Nephron (organoid): ENCODE measurements at regions not wholly inside any gene's neighbourhood (a gene's known extent, or its start where the extent isn't known, plus 50 kb on each side); places are given as distances from the start of the nearest gene placed in this dataset.
"Not testable (repeated sequence)": the region's sequence is repeated elsewhere in the genome, so short reads cannot be mapped to it uniquely, and the experiment has no call there.

Experiments used
- H3K27ac Mint-ChIP-seq, 3 experiments: 2 replicates each; pipeline ENCODE4 v1.8.0; 2020; ENCODE audit warnings: mixed read lengths in 3 of 3, mild to moderate bottlenecking in 2 of 3, moderate library complexity in 1 of 3
- H3K27me3 Mint-ChIP-seq: 2 replicates; pipeline ENCODE4 v1.8.0; 2021; ENCODE audit warnings: low read depth, mild to moderate bottlenecking, moderate library complexity, mixed read lengths
- H3K36me3 Mint-ChIP-seq: 2 replicates; pipeline ENCODE4 v1.8.0; 2020; ENCODE audit warnings: low read depth, mixed read lengths
- H3K4me1 Mint-ChIP-seq: 2 replicates; pipeline ENCODE4 v1.8.0; 2020; ENCODE audit warnings: mixed read lengths
- H3K4me3 Mint-ChIP-seq, 3 experiments: 2 replicates each; pipeline ENCODE4 v1.8.0; 2020; ENCODE audit warnings: mild to moderate bottlenecking in 3 of 3, mixed read lengths in 3 of 3, moderate library complexity in 2 of 3
- H3K9me3 Mint-ChIP-seq: 2 replicates; pipeline ENCODE4 v1.8.0; 2020; ENCODE audit warnings: mixed read lengths
- CTCF ChIP-seq, 3 experiments: fragments of 200-600 bp; sonication (generic); IDR thresholded peaks; one replicate each; pipeline ENCODE4 v1.5.0; 2021; ENCODE audit warnings: antibody characterized with exemption in 3 of 3; ENCODE audit not compliant: unreplicated experiment in 3 of 3

GRCh38 chr11:38751421-38751820 lies 2153.4 kb upstream of the RAG2 start:
- Mint-ChIP-seq H3K36me3 (no peaks in the 10 kb centered on the region), H3K27me3 (no peaks in the 10 kb centered on the region), H3K4me1 (no peaks in the 10 kb centered on the region), H3K27ac (no peak overlapping the region), H3K4me3 (no peak overlapping the region), H3K9me3 (peaks cover 14% of the 10 kb centered on the region)
- no peak for TF ChIP-seq CTCF (IDR thresholded peaks at IDR 0.05; ENCODE audit: unreplicated experiment in 3 of 3)

- H3K4me3 Mint-ChIP-seq: not testable (repeated sequence)
These were observed 2148.5 kb upstream of the RAG2 start for GRCh38 chr11:38746516-38746915.

GRCh38 chr11:38723361-38723760 lies 2125.3 kb upstream of the RAG2 start:
- no peak overlapping the region for H3K27ac Mint-ChIP-seq
- no peaks in the 10 kb centered on the region for H3K27me3 Mint-ChIP-seq
- no peaks in the 10 kb centered on the region for H3K4me1 Mint-ChIP-seq
- no peaks in the 10 kb centered on the region for H3K36me3 Mint-ChIP-seq
- peaks cover 7% of the 10 kb centered on the region for H3K9me3 Mint-ChIP-seq
- TF ChIP-seq CTCF (IDR thresholded peaks at IDR 0.05; ENCODE audit: unreplicated experiment in 3 of 3): no peak
- no peak overlapping the region for H3K4me3 Mint-ChIP-seq

More at GRCh38 chr11:38746516-38746915, 2148.5 kb upstream of the RAG2 start:
- H3K4me1 Mint-ChIP-seq, H3K27me3 Mint-ChIP-seq, H3K36me3 Mint-ChIP-seq, H3K27ac Mint-ChIP-seq: not testable (repeated sequence)
- H3K9me3 Mint-ChIP-seq: peaks cover 12% of the 10 kb centered on the region

GRCh38 chr11:38721586-38722315 lies 2123.7 kb upstream of the RAG2 start:
- no peak overlapping the region for H3K4me3 Mint-ChIP-seq
- no peaks in the 10 kb centered on the region for H3K27me3 Mint-ChIP-seq

GRCh38 chr11:38718659-38719058 lies 2120.6 kb upstream of the RAG2 start:
- Mint-ChIP-seq H3K36me3 (no peaks in the 10 kb centered on the region), H3K27me3 (no peaks in the 10 kb centered on the region), H3K4me3 (no peak overlapping the region), H3K27ac (no peak overlapping the region), H3K4me1 (no peaks in the 10 kb centered on the region), H3K9me3 (no peaks in the 10 kb centered on the region)
- TF ChIP-seq CTCF (IDR thresholded peaks at IDR 0.05; ENCODE audit: unreplicated experiment in 3 of 3): no peak

More at GRCh38 chr11:38721586-38722315, 2123.7 kb upstream of the RAG2 start:
- Mint-ChIP-seq H3K36me3 (no peaks in the 10 kb centered on the region), H3K27ac (no peak overlapping the region), H3K9me3 (peaks cover 3% of the 10 kb centered on the region), H3K4me1 (no peaks in the 10 kb centered on the region)
- no peak for TF ChIP-seq CTCF (IDR thresholded peaks at IDR 0.05; ENCODE audit: unreplicated experiment in 3 of 3)

GRCh38 chr11:38718049-38718448 lies 2120.0 kb upstream of the RAG2 start:
- TF ChIP-seq CTCF (IDR thresholded peaks at IDR 0.05; ENCODE audit: unreplicated experiment in 3 of 3): no peak
- Mint-ChIP-seq H3K4me3 (no peak overlapping the region), H3K9me3 (no peaks in the 10 kb centered on the region), H3K27me3 (no peaks in the 10 kb centered on the region), H3K27ac (no peak overlapping the region), H3K36me3 (no peaks in the 10 kb centered on the region), H3K4me1 (no peaks in the 10 kb centered on the region)
